ENCODE measurements at regions not wholly inside any gene's neighbourhood (a gene's known extent, or its start where the extent isn't known, plus 50 kb on each side); places are given as distances from the start of the nearest gene placed in this dataset.

DNA sequence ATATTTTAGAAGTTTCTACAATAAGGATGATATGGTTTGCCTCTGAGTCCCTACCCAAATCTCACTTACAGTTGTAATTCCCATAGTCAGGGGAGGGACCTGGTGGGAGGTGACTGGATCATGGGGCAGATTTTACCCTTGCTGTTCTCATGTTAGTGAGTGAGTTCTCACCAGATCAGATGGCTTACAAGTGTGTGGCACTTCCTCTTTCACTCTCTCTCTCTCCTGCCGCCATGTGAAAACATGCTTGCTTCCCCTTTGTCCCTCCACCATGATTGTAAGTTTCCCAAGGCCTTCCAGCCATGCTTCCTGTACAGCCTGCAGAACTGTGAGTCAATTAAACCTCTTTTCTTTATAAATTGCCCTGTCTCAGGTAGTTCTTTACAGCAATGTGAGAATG lies 527.5 kb upstream of the ID4 start:
- TF ChIP-seq, protein P1, sequence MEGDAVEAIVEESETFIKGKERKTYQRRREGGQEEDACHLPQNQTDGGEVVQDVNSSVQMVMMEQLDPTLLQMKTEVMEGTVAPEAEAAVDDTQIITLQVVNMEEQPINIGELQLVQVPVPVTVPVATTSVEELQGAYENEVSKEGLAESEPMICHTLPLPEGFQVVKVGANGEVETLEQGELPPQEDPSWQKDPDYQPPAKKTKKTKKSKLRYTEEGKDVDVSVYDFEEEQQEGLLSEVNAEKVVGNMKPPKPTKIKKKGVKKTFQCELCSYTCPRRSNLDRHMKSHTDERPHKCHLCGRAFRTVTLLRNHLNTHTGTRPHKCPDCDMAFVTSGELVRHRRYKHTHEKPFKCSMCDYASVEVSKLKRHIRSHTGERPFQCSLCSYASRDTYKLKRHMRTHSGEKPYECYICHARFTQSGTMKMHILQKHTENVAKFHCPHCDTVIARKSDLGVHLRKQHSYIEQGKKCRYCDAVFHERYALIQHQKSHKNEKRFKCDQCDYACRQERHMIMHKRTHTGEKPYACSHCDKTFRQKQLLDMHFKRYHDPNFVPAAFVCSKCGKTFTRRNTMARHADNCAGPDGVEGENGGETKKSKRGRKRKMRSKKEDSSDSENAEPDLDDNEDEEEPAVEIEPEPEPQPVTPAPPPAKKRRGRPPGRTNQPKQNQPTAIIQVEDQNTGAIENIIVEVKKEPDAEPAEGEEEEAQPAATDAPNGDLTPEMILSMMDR (IDR thresholded peaks at IDR 0.05; ENCODE audit: low read depth, low read length), result no peak
- TF ChIP-seq POLR2A (IDR thresholded peaks at IDR 0.05; ENCODE audit: extremely low read depth, insufficient read length), result no peak
- TF ChIP-seq, protein P2, sequence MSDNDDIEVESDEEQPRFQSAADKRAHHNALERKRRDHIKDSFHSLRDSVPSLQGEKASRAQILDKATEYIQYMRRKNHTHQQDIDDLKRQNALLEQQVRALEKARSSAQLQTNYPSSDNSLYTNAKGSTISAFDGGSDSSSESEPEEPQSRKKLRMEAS (IDR thresholded peaks at IDR 0.05; ENCODE audit: low read depth, low read length), result no peak
- no peak for TF ChIP-seq MYC (IDR thresholded peaks at IDR 0.05; ENCODE audit: low read depth, low read length)
